Body of pancreas (tissue), 4 donors: ENCODE measurements at regions not wholly inside any gene's neighbourhood (a gene's known extent, or its start where the extent isn't known, plus 50 kb on each side); places are given as distances from the start of the nearest gene placed in this dataset.

Experiments used
- CTCF ChIP-seq, 7 experiments: fragments of 450-650 bp in 4 of 7; fragments of 200-600 bp in 3 of 7; sonication (generic) in 3 of 7; IDR thresholded peaks; one replicate each; pipeline ENCODE4 v1.5.1; 2016 to 2019; ENCODE audit warnings: antibody characterized with exemption in 7 of 7
- POLR2A ChIP-seq, 3 donors: fragments of 450-650 bp; IDR thresholded peaks; one replicate each; pipeline ENCODE4 v1.6.1; 2016; ENCODE audit warnings: antibody characterized with exemption in 3 of 3, mild to moderate bottlenecking in 2 of 3

- TF ChIP-seq CTCF (IDR thresholded peaks at IDR 0.05) = no peak
- no peak for TF ChIP-seq POLR2A (IDR thresholded peaks at IDR 0.05)
Measured at GRCh38 chr21:34220556-34221195, 143.1 kb upstream of the KCNE2 start.
